Mesodermal cell (in vitro differentiated cells): ENCODE measurements at regions not wholly inside any gene's neighbourhood (a gene's known extent, or its start where the extent isn't known, plus 50 kb on each side); places are given as distances from the start of the nearest gene placed in this dataset.

ENCODE experiments used
- H3K27ac ChIP-seq: 2 replicates; pipeline ENCODE4 v1.7.0; 2013; ENCODE audit warnings: mild to moderate bottlenecking, low read depth, low read length, moderate library complexity; ENCODE audit not compliant: severe bottlenecking
- H3K36me3 ChIP-seq: 2 replicates; pipeline ENCODE4 v1.7.1; 2013; ENCODE audit warnings: mild to moderate bottlenecking, low read length, moderate library complexity; ENCODE audit not compliant: control insufficient read depth, insufficient read depth
- H3K4me1 ChIP-seq: one replicate; pipeline ENCODE4 v1.7.1; 2013; ENCODE audit warnings: mild to moderate bottlenecking, low read length; ENCODE audit not compliant: insufficient read depth, control insufficient read depth, poor library complexity, severe bottlenecking
- H3K4me3 ChIP-seq: 2 replicates; pipeline ENCODE4 v1.7.0; 2013; ENCODE audit warnings: low read length, control low read depth, mild to moderate bottlenecking; ENCODE audit not compliant: insufficient read depth, poor library complexity, severe bottlenecking; ENCODE audit errors: extremely low read depth
- H3K9me3 ChIP-seq: 2 replicates; pipeline ENCODE4 v1.7.1; 2013; ENCODE audit warnings: mild to moderate bottlenecking, low read length, moderate library complexity; ENCODE audit not compliant: control insufficient read depth
- WGBS, 2 experiments: methylation state at CpG; one replicate each; pipeline ENCODE4 v1.1.5; 2013; ENCODE audit warnings: missing lambda C conversion rate in 2 of 2; ENCODE audit not compliant: insufficient coverage in 2 of 2; 5-methylcytosine and 5-hydroxymethylcytosine counted together

DNA sequence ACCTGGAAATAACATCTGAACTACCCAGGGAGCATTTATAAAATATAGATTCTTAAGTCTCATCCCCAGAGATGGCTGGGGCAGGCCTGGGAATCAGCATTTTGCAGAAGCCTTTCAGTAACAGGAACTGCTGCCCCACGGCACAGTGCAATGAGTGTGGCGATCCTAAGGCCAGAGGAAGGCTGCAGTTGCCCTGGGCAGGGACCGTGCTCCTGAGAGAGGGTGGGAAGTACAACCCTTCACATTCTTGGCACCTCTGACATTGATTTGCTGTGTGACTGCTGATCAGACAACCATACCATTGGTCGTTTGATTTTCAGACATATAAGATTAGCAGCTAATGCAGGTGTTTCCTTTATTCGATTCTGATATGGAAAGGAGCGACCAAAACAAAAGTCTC, 233.6 kb downstream of the STIM2 start:
- 87 to 89% methylated on average over 5 of the region's 6 CpGs for WGBS, 2 experiments
- Histone ChIP-seq H3K4me3 (no peak overlapping the region), H3K4me1 (no peaks in the 10 kb centered on the region), H3K36me3 (no peaks in the 10 kb centered on the region), H3K9me3 (no peaks in the 10 kb centered on the region), H3K27ac (no peak overlapping the region)

GRCh38 chr4:27094783-27095182, 234.1 kb downstream of the STIM2 start:
- no peak overlapping the region for H3K27ac ChIP-seq
- no peaks in the 10 kb centered on the region for H3K36me3 ChIP-seq
- H3K9me3 ChIP-seq: no peaks in the 10 kb centered on the region
- 87 to 91% methylated on average over 2 of the region's 2 CpGs for WGBS, 2 experiments
- H3K4me3 ChIP-seq: no peak overlapping the region
- H3K4me1 ChIP-seq: no peaks in the 10 kb centered on the region

DNA sequence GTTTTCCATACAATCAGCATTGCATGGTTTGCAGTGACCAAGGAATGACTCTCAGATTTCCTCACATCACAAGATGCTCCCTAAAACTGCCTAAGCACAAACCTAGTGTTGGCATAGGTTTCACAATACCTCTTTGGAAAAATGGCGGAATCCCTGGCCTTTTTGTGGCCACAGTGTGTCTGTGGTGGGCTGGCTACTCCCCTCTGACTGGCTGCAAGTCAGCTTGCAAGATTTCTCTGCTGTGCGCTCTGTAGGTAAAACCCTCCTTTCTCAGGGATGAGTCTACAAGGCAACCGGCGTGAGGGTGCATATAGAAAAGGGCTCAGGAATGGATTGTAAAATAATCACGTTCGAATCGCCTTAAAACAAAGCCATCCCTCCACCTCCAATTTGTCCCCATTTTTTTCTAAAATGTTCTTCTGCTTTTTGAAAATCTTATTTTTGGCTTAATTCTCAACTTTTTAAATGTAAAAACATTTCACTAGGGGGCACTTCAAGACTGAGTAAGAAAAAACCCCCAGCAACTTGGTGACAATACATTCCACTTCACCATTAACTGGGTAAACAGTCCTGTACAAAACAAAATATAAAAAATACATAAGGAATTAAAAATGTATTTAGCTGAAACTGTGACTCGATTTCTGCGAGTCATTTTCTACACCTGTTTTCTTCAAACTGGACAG, 235.6 kb downstream of the STIM2 start:
- no peak overlapping the region for H3K27ac ChIP-seq
- no peaks in the 10 kb centered on the region for H3K36me3 ChIP-seq
- no peaks in the 10 kb centered on the region for H3K9me3 ChIP-seq
- H3K4me3 ChIP-seq: no peak overlapping the region
- peaks cover 3% of the 10 kb centered on the region for H3K4me1 ChIP-seq
- 53 to 63% methylated on average over 1 to 7 of the region's 9 CpGs for WGBS, 2 experiments

- H3K27ac ChIP-seq: no peak overlapping the region
- no peaks in the 10 kb centered on the region for H3K36me3 ChIP-seq
- no peak overlapping the region for H3K4me3 ChIP-seq
- no CpG with 5 or more reads among the region's 1 CpG for WGBS, 2 experiments
- no peaks in the 10 kb centered on the region for H3K9me3 ChIP-seq
- H3K4me1 ChIP-seq: peaks cover 8% of the 10 kb centered on the region
Observed at GRCh38 chr4:27098034-27098433, 237.4 kb downstream of the STIM2 start.

GRCh38 chr4:27100713-27101112, 240.1 kb downstream of the STIM2 start:
- Histone ChIP-seq H3K4me3 (no peak overlapping the region), H3K9me3 (no peaks in the 10 kb centered on the region), H3K4me1 (peaks cover 8% of the 10 kb centered on the region), H3K27ac (no peak overlapping the region), H3K36me3 (no peaks in the 10 kb centered on the region)
- 91 to 92% methylated on average over 9 to 10 of the region's 10 CpGs for WGBS, 2 experiments

GRCh38 chr4:27101126-27101525, 240.5 kb downstream of the STIM2 start:
- WGBS, 2 experiments: 49 to 86% methylated on average over 3 to 4 of the region's 12 CpGs
- Histone ChIP-seq H3K36me3 (no peaks in the 10 kb centered on the region), H3K4me3 (no peak overlapping the region), H3K27ac (no peak overlapping the region), H3K9me3 (no peaks in the 10 kb centered on the region), H3K4me1 (peaks cover 8% of the 10 kb centered on the region)

DNA sequence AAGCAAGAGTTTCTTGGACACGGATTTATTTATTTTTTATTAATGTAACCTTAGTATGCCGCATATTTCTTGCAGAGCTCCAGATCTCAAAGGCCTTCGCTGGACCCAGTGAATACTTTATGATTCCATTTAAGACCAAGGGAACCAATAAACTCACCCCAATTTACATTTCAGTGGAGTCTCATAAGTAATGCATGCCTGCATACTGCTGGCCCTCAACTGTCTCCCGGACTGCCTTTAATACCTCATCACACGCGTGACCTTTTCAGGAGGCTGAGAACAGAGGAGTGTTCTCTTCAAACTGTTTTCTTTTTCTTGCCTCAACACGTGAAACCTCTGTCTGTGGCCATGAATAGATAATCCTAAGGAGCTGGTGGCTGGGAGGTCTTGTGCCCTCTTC, 240.9 kb downstream of the STIM2 start:
- no peaks in the 10 kb centered on the region for H3K9me3 ChIP-seq
- H3K36me3 ChIP-seq: no peaks in the 10 kb centered on the region
- no peak overlapping the region for H3K4me3 ChIP-seq
- H3K4me1 ChIP-seq: peaks cover 8% of the 10 kb centered on the region
- WGBS, 2 experiments: 60 to 67% methylated on average over 1 of the region's 7 CpGs
- H3K27ac ChIP-seq: no peak overlapping the region

DNA sequence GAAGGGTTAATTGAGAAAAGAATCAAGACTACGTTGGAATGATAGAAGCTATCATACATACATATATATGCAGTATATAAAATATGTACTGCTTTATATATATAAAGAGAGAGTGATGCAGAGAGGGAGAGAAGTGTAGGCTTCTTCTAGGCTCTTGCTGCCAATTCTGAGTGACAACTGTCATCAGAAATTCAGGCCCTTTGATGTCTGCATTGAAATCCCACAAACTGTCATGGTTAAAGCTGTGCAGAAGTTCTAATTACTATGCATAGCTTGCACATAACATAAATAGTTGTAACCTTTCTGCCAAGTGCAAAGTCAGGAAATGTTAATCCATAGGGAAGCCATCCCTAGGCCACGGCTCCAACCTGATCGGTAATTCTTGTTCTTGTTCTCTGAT, 251.0 kb downstream of the STIM2 start:
- H3K4me1 ChIP-seq: no peaks in the 10 kb centered on the region
- no peaks in the 10 kb centered on the region for H3K36me3 ChIP-seq
- H3K9me3 ChIP-seq: no peaks in the 10 kb centered on the region
- no peak overlapping the region for H3K27ac ChIP-seq
- no peak overlapping the region for H3K4me3 ChIP-seq
- WGBS, 2 experiments: 80% methylated on average over 1 of the region's 3 CpGs; no CpG with 5 or more reads in 1 of the 2 experiments

DNA sequence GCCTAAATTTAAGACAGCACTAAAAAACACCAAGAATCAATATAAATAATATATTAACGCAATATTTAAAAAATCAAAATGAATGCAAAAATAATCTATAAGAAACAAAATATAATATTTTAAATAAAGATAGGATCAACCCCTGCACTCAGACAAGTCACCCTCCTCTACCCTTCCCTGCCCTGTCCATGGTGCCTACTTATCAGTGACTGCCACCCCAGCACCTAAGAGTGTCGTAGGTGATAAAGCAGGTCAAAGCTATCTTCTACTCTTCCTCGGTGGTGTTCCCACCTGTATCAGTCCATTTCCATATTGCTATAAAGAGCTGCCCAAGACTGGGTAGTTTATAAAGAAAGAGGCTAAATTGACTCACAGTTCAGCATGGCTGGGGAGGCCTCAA, 251.9 kb downstream of the STIM2 start:
- no peaks in the 10 kb centered on the region for H3K36me3 ChIP-seq
- no peak overlapping the region for H3K4me3 ChIP-seq
- no peak overlapping the region for H3K27ac ChIP-seq
- WGBS, 2 experiments: 95% methylated on average over 2 of the region's 3 CpGs; no CpG with 5 or more reads in 1 of the 2 experiments
- H3K9me3 ChIP-seq: no peaks in the 10 kb centered on the region
- H3K4me1 ChIP-seq: no peaks in the 10 kb centered on the region

- Histone ChIP-seq H3K4me3 (no peak overlapping the region), H3K27ac (no peak overlapping the region), H3K36me3 (no peaks in the 10 kb centered on the region), H3K4me1 (no peaks in the 10 kb centered on the region), H3K9me3 (no peaks in the 10 kb centered on the region)
- WGBS, 2 experiments: 65 to 87% methylated on average over 3 of the region's 4 CpGs
Observed at GRCh38 chr4:27115221-27115620, 254.6 kb downstream of the STIM2 start.

GRCh38 chr4:27117453-27117852, 256.8 kb downstream of the STIM2 start:
- Histone ChIP-seq H3K4me3 (no peak overlapping the region), H3K4me1 (no peaks in the 10 kb centered on the region), H3K36me3 (no peaks in the 10 kb centered on the region), H3K9me3 (no peaks in the 10 kb centered on the region), H3K27ac (no peak overlapping the region)
- WGBS, 2 experiments: no CpG with 5 or more reads among the region's 1 CpG
